HG02610 (cell line): ENCODE measurements at regions not wholly inside any gene's neighbourhood (a gene's known extent, or its start where the extent isn't known, plus 50 kb on each side); places are given as distances from the start of the nearest gene placed in this dataset.

Experiments
- ATAC-seq: cut with Tn5 transposase; IDR thresholded peaks from one replicate; pipeline ENCODE4 v1.9.1; 2021; ENCODE audit warnings: mild to moderate bottlenecking, moderate library complexity; ENCODE audit not compliant: unreplicated experiment

- no peak for ATAC-seq
Observed at GRCh38 chr10:4100380-4100779, 315.4 kb upstream of the KLF6 start.

GRCh38 chr10:4099202-4099601, 314.2 kb upstream of the KLF6 start:
- ATAC-seq, result no peak

GRCh38 chr10:4095166-4095917, 310.3 kb upstream of the KLF6 start:
- no peak for ATAC-seq

GRCh38 chr10:4094751-4095150, 309.7 kb upstream of the KLF6 start:
- no peak for ATAC-seq

- no peak for ATAC-seq
Observed at GRCh38 chr10:4093438-4093837, 308.4 kb upstream of the KLF6 start.

- no peak for ATAC-seq
Observed at GRCh38 chr10:4088354-4089066, 303.5 kb upstream of the KLF6 start.

- no peak for ATAC-seq
Observed at GRCh38 chr10:4086131-4086898, 301.3 kb upstream of the KLF6 start.

- ATAC-seq, result no peak
Observed at GRCh38 chr10:4083509-4084003, 298.5 kb upstream of the KLF6 start.

- ATAC-seq, result no peak
Observed at GRCh38 chr10:4082861-4083260, 297.9 kb upstream of the KLF6 start.

- ATAC-seq, result no peak
Observed at GRCh38 chr10:4081685-4082111, 296.7 kb upstream of the KLF6 start.

GRCh38 chr10:4080225-4080805, 295.3 kb upstream of the KLF6 start:
- no peak for ATAC-seq

GRCh38 chr10:4079803-4080202, 294.8 kb upstream of the KLF6 start:
- ATAC-seq, result no peak

- no peak for ATAC-seq
Observed at GRCh38 chr10:4077804-4078203, 292.8 kb upstream of the KLF6 start.

- ATAC-seq, result no peak
Observed at GRCh38 chr10:4076983-4077382, 292.0 kb upstream of the KLF6 start.

- ATAC-seq, result no peak
Observed at GRCh38 chr10:4075443-4075842, 290.4 kb upstream of the KLF6 start.

- no peak for ATAC-seq
Observed at GRCh38 chr10:4074545-4075407, 289.8 kb upstream of the KLF6 start.

- ATAC-seq, result no peak
Observed at GRCh38 chr10:4073912-4074311, 288.9 kb upstream of the KLF6 start.

GRCh38 chr10:4070921-4071660, 286.1 kb upstream of the KLF6 start:
- no peak for ATAC-seq

- ATAC-seq, result no peak
Observed at GRCh38 chr10:4070184-4070583, 285.2 kb upstream of the KLF6 start.

- no peak for ATAC-seq
Observed at GRCh38 chr10:4069491-4069890, 284.5 kb upstream of the KLF6 start.
